HFFc6 (cell line): ENCODE measurements at regions not wholly inside any gene's neighbourhood (a gene's known extent, or its start where the extent isn't known, plus 50 kb on each side); places are given as distances from the start of the nearest gene placed in this dataset.

Experiments
- DNase-seq: peaks from one replicate; pipeline ENCODE4 v3.0.0-alpha.2; 2018
- H3K27ac Mint-ChIP-seq: 2 replicates; pipeline ENCODE4 v1.8.0; 2020; ENCODE audit warnings: mild to moderate bottlenecking, mixed read lengths
- H3K27me3 Mint-ChIP-seq: 2 replicates; pipeline ENCODE4 v1.8.0; 2021; ENCODE audit warnings: mild to moderate bottlenecking, moderate library complexity, mixed read lengths; ENCODE audit not compliant: insufficient read depth
- H3K36me3 Mint-ChIP-seq: 2 replicates; pipeline ENCODE4 v1.8.0; 2021; ENCODE audit warnings: low read depth, mixed read lengths
- H3K4me1 Mint-ChIP-seq: 2 replicates; pipeline ENCODE4 v1.8.0; 2020; ENCODE audit warnings: low read depth, mixed read lengths
- H3K4me3 Mint-ChIP-seq: 2 replicates; pipeline ENCODE4 v1.8.0; 2020; ENCODE audit warnings: mild to moderate bottlenecking, moderate library complexity, mixed read lengths
- H3K9me3 Mint-ChIP-seq: 2 replicates; pipeline ENCODE4 v1.8.0; 2020; ENCODE audit warnings: mild to moderate bottlenecking, mixed read lengths
- CTCF ChIP-seq: fragments of 200-600 bp; sonication (generic); IDR thresholded peaks from 2 replicates; pipeline ENCODE4 v1.5.0; 2021; ENCODE audit warnings: antibody characterized with exemption, mild to moderate bottlenecking

GRCh38 chr4:4602468-4602867 is 60.6 kb upstream of the STX18 start:
- H3K27me3 Mint-ChIP-seq: peaks cover 5% of the 10 kb centered on the region; the same call in 1 of the 2 replicates
- H3K27ac Mint-ChIP-seq: no peak overlapping the region
- no peak overlapping the region for H3K4me3 Mint-ChIP-seq
- peaks cover 16% of the 10 kb centered on the region for H3K4me1 Mint-ChIP-seq
- H3K9me3 Mint-ChIP-seq: no peaks in the 10 kb centered on the region
- TF ChIP-seq CTCF: no peak
- H3K36me3 Mint-ChIP-seq: no peaks in the 10 kb centered on the region
- no peak for DNase-seq

GRCh38 chr4:4601803-4602369 is 60.0 kb upstream of the STX18 start:
- no peak overlapping the region for H3K27ac Mint-ChIP-seq
- no peak for DNase-seq
- no peaks in the 10 kb centered on the region for H3K36me3 Mint-ChIP-seq
- H3K9me3 Mint-ChIP-seq: no peaks in the 10 kb centered on the region
- TF ChIP-seq CTCF: no peak
- peaks cover 16% of the 10 kb centered on the region for H3K4me1 Mint-ChIP-seq
- no peak overlapping the region for H3K4me3 Mint-ChIP-seq
- H3K27me3 Mint-ChIP-seq: peaks cover 9% of the 10 kb centered on the region; the same call in 1 of the 2 replicates

- peaks cover 13% of the 10 kb centered on the region; the same call in 1 of the 2 replicates for H3K27me3 Mint-ChIP-seq
- no peak for TF ChIP-seq CTCF
- H3K4me1 Mint-ChIP-seq: peaks cover 7% of the 10 kb centered on the region; the same call in 1 of the 2 replicates
- H3K27ac Mint-ChIP-seq: no peak overlapping the region
- peaks cover 14% of the 10 kb centered on the region for H3K9me3 Mint-ChIP-seq
- H3K36me3 Mint-ChIP-seq: peaks cover 17% of the 10 kb centered on the region
- H3K4me3 Mint-ChIP-seq: no peak overlapping the region
- no peak for DNase-seq
These were observed 57.8 kb upstream of the STX18 start for GRCh38 chr4:4599481-4600275.

- peaks cover 7% of the 10 kb centered on the region; the same call in 1 of the 2 replicates for H3K4me1 Mint-ChIP-seq
- H3K4me3 Mint-ChIP-seq: no peak overlapping the region
- no peak overlapping the region for H3K27ac Mint-ChIP-seq
- DNase-seq: no peak
- TF ChIP-seq CTCF: no peak
- H3K27me3 Mint-ChIP-seq: peaks cover 13% of the 10 kb centered on the region; the same call in 1 of the 2 replicates
- H3K9me3 Mint-ChIP-seq: peaks cover 19% of the 10 kb centered on the region
- peaks cover 22% of the 10 kb centered on the region for H3K36me3 Mint-ChIP-seq
These were observed 57.1 kb upstream of the STX18 start for GRCh38 chr4:4598851-4599411.

GRCh38 chr4:4596720-4597119 is 54.9 kb upstream of the STX18 start:
- H3K9me3 Mint-ChIP-seq: peaks cover 27% of the 10 kb centered on the region
- no peak for DNase-seq
- H3K27ac Mint-ChIP-seq: no peak overlapping the region
- TF ChIP-seq CTCF: no peak
- H3K4me1 Mint-ChIP-seq: peaks cover under 1% of the 10 kb centered on the region; the same call in 1 of the 2 replicates
- H3K4me3 Mint-ChIP-seq: no peak overlapping the region
- peaks cover 13% of the 10 kb centered on the region; the same call in 1 of the 2 replicates for H3K27me3 Mint-ChIP-seq
- peaks cover 36% of the 10 kb centered on the region for H3K36me3 Mint-ChIP-seq
